ENCODE measurements at regions not wholly inside any gene's neighbourhood (a gene's known extent, or its start where the extent isn't known, plus 50 kb on each side); places are given as distances from the start of the nearest gene placed in this dataset.

GRCh38 chr4:31366041-31366440 is 645.9 kb downstream of the PCDH7 start:
- no peak for TF ChIP-seq CTCF (IDR thresholded peaks at IDR 0.05; ENCODE audit: insufficient read depth in 1 of 2, low read depth in 1 of 2, low read length in 1 of 2, severe bottlenecking in 1 of 2, unreplicated experiment in 1 of 2)
- no peaks in the 10 kb centered on the region for H3K4me1 ChIP-seq
- POLR2A ChIA-PET = no interaction called here
- Mint-ChIP-seq H3K9me3 (ENCODE audit: unreplicated experiment) (peaks cover 12% of the 10 kb centered on the region), H3K4me1 (ENCODE audit: low read depth, unreplicated experiment) (no peaks in the 10 kb centered on the region), H3K27me3 (ENCODE audit: insufficient read depth, unreplicated experiment) (no peaks in the 10 kb centered on the region), H3K4me3 (ENCODE audit: unreplicated experiment) (no peak overlapping the region), H3K36me3 (ENCODE audit: insufficient read depth, unreplicated experiment) (no peaks in the 10 kb centered on the region), H3K27ac (ENCODE audit: unreplicated experiment) (no peak overlapping the region)
- no peak for DNase-seq
- intact Hi-C loops (cut with micrococcal nuclease; ENCODE audit: unreplicated experiment) = no loop called here
- CTCF ChIA-PET = no interaction called here
- H3K9me3 ChIP-seq = no peaks in the 10 kb centered on the region
- H3K4me3 ChIP-seq (ENCODE audit: low read depth, low read length) = no peak overlapping the region
- no peaks in the 10 kb centered on the region for H3K36me3 ChIP-seq (ENCODE audit: control insufficient read depth, insufficient read depth, low read length)
- no TSS peak for BruUV-seq (replicated peaks)
- H3K27me3 ChIP-seq (replicated peaks; ENCODE audit: control insufficient read depth, insufficient read depth, low read length) = no peaks in the 10 kb centered on the region

- H3K4me3 Mint-ChIP-seq (ENCODE audit: unreplicated experiment) = no peak overlapping the region
- H3K27ac Mint-ChIP-seq (ENCODE audit: unreplicated experiment) = no peak overlapping the region
- no peak overlapping the region for H3K4me3 ChIP-seq (ENCODE audit: low read depth, low read length)
- CTCF ChIA-PET = no interaction called here
- peaks cover 2% of the 10 kb centered on the region for H3K4me1 Mint-ChIP-seq (ENCODE audit: low read depth, unreplicated experiment)
- BruUV-seq (replicated peaks) = no TSS peak
- no peaks in the 10 kb centered on the region for H3K27me3 Mint-ChIP-seq (ENCODE audit: insufficient read depth, unreplicated experiment)
- no peaks in the 10 kb centered on the region for H3K27me3 ChIP-seq (replicated peaks; ENCODE audit: control insufficient read depth, insufficient read depth, low read length)
- no peaks in the 10 kb centered on the region for H3K9me3 Mint-ChIP-seq (ENCODE audit: unreplicated experiment)
- intact Hi-C loops (cut with micrococcal nuclease; ENCODE audit: unreplicated experiment) = loop anchor here (1.0 to 5.0 kb wide), 5 partner anchors 71 to 654 kb away; no protein-coding TSS in a partner anchor
- DNase-seq = peak in 1 of 2 experiments; percentile 58
- no peaks in the 10 kb centered on the region for H3K9me3 ChIP-seq
- H3K36me3 ChIP-seq (ENCODE audit: control insufficient read depth, insufficient read depth, low read length) = no peaks in the 10 kb centered on the region
- peak; percentile 56 to 73 for TF ChIP-seq CTCF (IDR thresholded peaks at IDR 0.05; ENCODE audit: insufficient read depth in 1 of 2, low read depth in 1 of 2, low read length in 1 of 2, severe bottlenecking in 1 of 2, unreplicated experiment in 1 of 2)
- no peaks in the 10 kb centered on the region for H3K36me3 Mint-ChIP-seq (ENCODE audit: insufficient read depth, unreplicated experiment)
- POLR2A ChIA-PET = no interaction called here
- H3K4me1 ChIP-seq = 0 out of 2 replicates have a peak, but pooled peaks cover 1% of the 10 kb centered on the region
Measured at GRCh38 chr4:31370866-31371465, 650.8 kb downstream of the PCDH7 start.

- Mint-ChIP-seq H3K4me3 (ENCODE audit: unreplicated experiment) (no peak overlapping the region), H3K9me3 (ENCODE audit: unreplicated experiment) (no peaks in the 10 kb centered on the region), H3K36me3 (ENCODE audit: insufficient read depth, unreplicated experiment) (no peaks in the 10 kb centered on the region), H3K27me3 (ENCODE audit: insufficient read depth, unreplicated experiment) (no peaks in the 10 kb centered on the region), H3K4me1 (ENCODE audit: low read depth, unreplicated experiment) (peaks cover 6% of the 10 kb centered on the region), H3K27ac (ENCODE audit: unreplicated experiment) (no peak overlapping the region)
- intact Hi-C loops (cut with micrococcal nuclease; ENCODE audit: unreplicated experiment) = loop anchor here (5.0 kb wide), 2 partner anchors 283 to 327 kb away; no protein-coding TSS in a partner anchor
- POLR2A ChIA-PET = no interaction called here
- no TSS peak for BruUV-seq (replicated peaks)
- DNase-seq = no peak
- H3K4me1 ChIP-seq = peaks cover 24% of the 10 kb centered on the region
- H3K27me3 ChIP-seq (replicated peaks; ENCODE audit: control insufficient read depth, insufficient read depth, low read length) = no peaks in the 10 kb centered on the region
- H3K36me3 ChIP-seq (ENCODE audit: control insufficient read depth, insufficient read depth, low read length) = no peaks in the 10 kb centered on the region
- H3K9me3 ChIP-seq = no peaks in the 10 kb centered on the region
- TF ChIP-seq CTCF (IDR thresholded peaks at IDR 0.05; ENCODE audit: insufficient read depth in 1 of 2, low read depth in 1 of 2, low read length in 1 of 2, severe bottlenecking in 1 of 2, unreplicated experiment in 1 of 2) = no peak
- H3K4me3 ChIP-seq (ENCODE audit: low read depth, low read length) = no peak overlapping the region
- CTCF ChIA-PET = no interaction called here
Measured at GRCh38 chr4:31374256-31374960, 654.2 kb downstream of the PCDH7 start.

Data from Caco-2 (cell line).